ENCODE measurements at regions not wholly inside any gene's neighbourhood (a gene's known extent, or its start where the extent isn't known, plus 50 kb on each side); places are given as distances from the start of the nearest gene placed in this dataset.
A peak's percentile ranks its signal among the peaks of the same experiment; 100 is the strongest.

DNA sequence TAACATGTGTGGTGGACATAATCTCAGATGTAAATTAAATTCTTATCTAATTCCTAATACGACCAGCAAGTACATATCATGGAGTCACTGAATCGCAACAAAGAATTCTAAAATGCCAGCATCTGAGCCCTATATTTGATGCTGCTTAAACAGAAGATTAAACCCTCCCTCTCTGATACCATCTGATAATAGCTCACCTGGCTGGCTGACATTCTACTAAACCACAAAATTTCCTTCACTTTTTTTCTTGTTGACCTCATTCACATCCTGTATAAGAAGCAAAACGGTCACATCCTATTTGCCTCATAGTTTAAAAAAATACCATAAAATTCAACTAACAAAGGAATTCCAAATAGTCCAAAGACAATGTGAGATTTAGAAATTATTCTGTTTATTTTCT is 371.6 kb upstream of the SLC8A1 start:
- DNase-seq = no peak

GRCh38 chr2:40824278-40824677 is 372.4 kb upstream of the SLC8A1 start:
- DNase-seq = no peak

GRCh38 chr2:40827392-40827791 is 375.5 kb upstream of the SLC8A1 start:
- no peak for DNase-seq

- DNase-seq = no peak
These were observed 379.5 kb upstream of the SLC8A1 start for GRCh38 chr2:40831321-40831873.

GRCh38 chr2:40841856-40842255 is 390.0 kb upstream of the SLC8A1 start:
- DNase-seq = no peak

DNA sequence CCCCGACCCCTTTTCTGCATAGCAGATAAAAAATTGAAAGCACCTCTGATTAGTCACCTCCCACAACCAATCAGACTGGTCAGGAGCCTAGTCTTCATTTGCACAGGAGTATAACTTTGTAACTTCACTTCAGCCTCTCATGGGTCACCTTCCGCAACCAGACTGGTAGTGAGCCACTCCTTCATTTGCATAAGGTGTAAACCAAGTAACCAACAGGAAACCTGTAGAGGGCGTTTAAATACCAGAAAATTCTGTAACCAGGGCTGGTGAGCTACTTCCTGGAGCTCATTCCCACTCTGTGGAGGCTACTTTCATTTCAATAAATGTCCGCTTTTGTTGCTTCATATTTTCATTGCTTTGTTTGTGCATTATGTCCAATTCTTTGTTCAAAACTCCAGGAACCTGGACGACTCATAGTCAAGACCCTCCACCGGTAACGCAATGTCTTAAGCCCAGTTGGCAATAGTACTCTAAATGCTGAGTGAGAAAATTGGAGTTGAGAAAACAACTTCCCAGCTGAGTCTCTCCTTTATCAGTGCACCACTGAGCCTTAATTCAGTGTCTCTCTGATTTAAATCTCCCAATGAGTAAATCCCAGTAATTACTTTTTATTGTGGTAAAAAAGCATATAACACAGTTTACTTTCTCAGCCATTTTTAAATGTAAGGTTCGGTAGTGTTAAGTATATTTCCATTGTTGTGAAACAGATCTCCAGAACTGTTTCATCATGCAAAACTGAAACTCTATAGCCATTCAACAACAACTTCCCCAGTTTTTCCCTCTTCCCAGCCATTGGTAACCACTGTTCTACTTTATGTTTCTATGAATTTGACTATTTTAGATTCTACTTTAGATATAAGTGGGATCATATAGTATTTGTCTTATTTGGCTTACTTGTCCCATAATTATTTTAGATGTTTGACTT is 392.7 kb upstream of the SLC8A1 start:
- DNase-seq = no peak

DNA sequence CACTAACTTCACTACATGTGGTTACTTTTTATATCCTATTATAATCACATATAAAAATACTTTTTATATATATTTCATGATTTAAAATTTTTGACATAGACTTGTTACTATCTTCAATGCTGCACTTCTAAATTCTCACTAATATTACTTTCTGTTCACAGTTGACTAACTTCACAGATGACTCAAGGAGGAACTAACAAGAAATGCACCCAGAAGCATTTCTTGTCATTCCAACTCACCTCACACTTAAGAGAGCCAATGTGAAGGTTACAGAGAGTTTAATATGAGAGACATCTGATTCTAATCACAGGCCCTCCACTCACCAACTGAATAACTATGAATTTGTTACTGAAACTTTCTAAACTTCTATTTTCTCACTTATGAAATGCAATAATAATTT is 399.8 kb upstream of the SLC8A1 start:
- no peak for DNase-seq

GRCh38 chr2:40859617-40860016 is 407.7 kb upstream of the SLC8A1 start:
- no peak for DNase-seq

GRCh38 chr2:40867829-40868228 is 415.9 kb upstream of the SLC8A1 start:
- DNase-seq = no peak

GRCh38 chr2:40872580-40872979 is 420.7 kb upstream of the SLC8A1 start:
- DNase-seq = peak; percentile 15

DNA sequence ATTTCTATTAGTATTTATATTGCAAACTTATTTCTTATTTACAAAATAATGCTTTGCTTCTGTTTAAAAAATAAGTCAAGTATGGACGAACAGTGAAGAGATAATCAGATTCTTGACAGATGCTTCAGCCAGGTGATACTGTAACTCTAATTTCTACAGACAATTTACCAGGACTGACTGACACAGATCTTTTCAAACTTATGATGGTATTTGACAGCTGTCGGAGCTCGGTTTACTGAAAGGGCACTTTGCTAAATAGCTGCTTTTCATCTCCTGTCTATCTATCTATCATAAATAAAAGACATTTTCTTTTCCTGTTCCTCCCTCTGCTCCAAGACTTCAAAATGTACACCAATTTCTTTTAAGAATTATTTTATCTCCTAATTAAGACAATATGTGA is 422.5 kb upstream of the SLC8A1 start:
- DNase-seq = no peak

- no peak for DNase-seq
These were observed 425.9 kb upstream of the SLC8A1 start for GRCh38 chr2:40877734-40878288.

DNA sequence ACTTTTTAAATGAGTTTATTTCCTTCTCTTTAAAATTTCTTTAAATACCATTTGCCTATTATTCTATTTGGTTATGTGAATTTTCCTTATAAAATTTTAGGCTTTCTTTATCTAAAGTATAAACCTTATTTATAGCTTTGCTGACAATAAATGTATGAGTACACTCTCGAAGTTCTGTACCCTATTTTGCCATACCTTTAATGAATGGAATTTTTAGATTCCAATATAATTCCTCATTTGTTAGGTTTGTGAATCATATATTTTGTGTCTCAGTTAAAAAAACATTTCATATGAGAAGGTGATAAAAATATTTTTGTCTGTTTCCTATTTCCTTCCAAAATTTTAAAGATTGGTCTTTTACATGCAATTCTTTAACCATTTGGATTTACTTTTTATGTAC is 427.4 kb upstream of the SLC8A1 start:
- no peak for DNase-seq

GRCh38 chr2:40886100-40886499 is 434.2 kb upstream of the SLC8A1 start:
- DNase-seq = no peak

GRCh38 chr2:40886655-40887054 is 434.8 kb upstream of the SLC8A1 start:
- no peak for DNase-seq

DNA sequence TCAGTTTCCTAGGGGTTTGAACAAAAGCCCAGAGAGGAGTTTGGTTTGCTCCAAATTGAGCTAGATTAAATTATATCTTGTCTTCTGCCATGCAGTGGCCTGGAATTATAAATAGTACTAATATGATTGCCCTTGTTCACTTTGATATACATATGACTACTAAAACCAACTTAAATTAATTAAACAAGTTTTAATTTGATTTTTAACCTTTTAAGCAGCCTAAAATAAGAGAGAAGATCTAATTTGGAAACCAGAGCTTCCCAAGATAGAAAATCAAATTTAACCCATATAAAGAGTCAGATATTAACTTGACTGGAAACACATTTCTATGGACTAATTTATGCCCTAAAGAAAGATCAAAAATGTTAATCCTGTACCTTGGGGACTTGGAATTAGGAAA is 444.5 kb upstream of the SLC8A1 start:
- DNase-seq = no peak

GRCh38 chr2:40914666-40915065 is 462.8 kb upstream of the SLC8A1 start:
- no peak for DNase-seq

DNA sequence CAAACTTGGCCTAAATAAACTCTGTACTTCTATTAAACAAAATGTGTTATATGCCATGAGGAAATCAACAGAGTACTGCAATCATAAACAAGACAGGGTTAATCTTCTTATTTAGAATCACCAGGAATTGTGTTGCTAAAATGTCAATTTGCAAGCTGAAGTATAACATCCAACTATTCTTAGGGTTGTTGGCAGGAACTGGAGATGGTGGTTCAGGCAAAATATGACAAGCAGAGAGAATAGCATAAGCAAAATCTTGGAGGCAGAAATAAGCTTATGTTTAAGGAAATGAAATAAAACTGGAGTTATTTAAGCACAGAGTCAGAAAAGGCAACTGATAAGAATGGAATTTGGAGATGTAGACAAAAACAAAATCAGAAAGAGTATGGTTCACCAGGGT is 463.8 kb upstream of the SLC8A1 start:
- no peak for DNase-seq

- DNase-seq = no peak
These were observed 483.5 kb upstream of the SLC8A1 start for GRCh38 chr2:40935349-40935748.

DNA sequence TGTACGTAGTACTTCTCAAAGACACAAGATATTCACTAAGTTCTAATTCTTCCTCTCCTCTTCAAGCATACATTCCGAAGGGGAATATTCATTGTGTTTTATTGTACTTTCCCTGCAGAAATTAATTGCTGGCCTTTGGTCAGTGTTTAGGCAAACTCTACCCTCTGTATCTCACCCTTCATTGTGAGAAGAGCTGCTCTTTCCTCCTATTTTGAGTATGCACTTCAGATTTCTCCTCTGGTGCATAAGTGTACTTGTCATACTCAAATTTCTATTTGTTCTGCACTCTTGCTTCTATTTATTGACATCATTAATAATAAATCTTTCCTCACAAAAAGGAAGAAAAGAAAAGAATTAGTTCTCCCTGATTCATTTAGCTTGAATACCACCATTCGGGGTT is 485.4 kb upstream of the SLC8A1 start:
- DNase-seq = no peak

DNA sequence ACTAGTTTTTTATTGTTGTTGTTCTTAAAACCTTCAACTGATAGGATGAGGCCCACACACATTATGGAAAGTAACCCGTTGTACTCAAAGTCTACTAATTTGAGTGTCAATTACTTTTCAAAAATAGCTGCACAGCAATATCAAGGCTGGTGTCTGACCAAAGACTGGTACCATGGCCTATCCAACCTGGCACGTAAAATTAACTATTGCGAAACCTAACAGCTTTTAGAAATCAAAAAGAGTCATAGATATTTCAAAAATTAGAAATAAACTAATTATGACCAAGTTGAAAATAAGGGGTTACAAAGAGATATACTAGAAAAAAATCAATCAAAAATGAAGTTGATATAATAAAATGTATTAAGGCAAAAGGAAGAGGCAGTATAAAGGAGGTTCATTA is 501.5 kb upstream of the SLC8A1 start:
- DNase-seq = no peak

DNA sequence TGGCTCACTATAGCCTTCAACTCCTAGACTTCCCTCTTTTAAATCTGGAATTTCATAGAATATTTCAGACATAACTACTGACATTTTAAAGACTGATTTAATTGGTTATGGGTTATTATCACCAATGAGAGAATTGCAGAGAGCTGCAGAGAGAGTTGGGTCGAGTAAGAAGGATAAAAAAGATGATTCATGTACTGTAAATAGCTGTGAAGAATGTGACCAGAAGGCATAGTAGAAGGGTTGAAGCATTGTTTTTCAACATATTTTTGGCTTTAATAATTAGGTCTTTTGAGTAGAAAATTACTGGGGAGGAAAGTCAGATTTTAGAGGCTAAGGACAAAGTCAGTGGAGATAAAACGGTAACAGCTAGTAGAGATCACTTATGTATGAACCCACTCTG is 503.2 kb upstream of the SLC8A1 start:
- no peak for DNase-seq

GRCh38 chr2:40955635-40956034 is 503.7 kb upstream of the SLC8A1 start:
- no peak for DNase-seq

- DNase-seq = no peak
These were observed 505.6 kb upstream of the SLC8A1 start for GRCh38 chr2:40957508-40957907.
